GM13977 (cell line): ENCODE measurements at regions not wholly inside any gene's neighbourhood (a gene's known extent, or its start where the extent isn't known, plus 50 kb on each side); places are given as distances from the start of the nearest gene placed in this dataset.

Experiments used
- DNase-seq: peaks from one replicate; pipeline ENCODE4 v3.0.0; 2012; ENCODE audit warnings: low spot score
- in situ Hi-C: fragments of 300-500 bp; cut with MboI; formaldehyde crosslinking; loops from one replicate; pipeline ENCODE4 v1.12.0; 2022; ENCODE audit warnings: low sequenced_read_pairs, low pct_unique_long_range_greater_than_20kb, mixed read lengths, inconsistent platforms; ENCODE audit not compliant: unreplicated experiment
- TF ChIP-seq, protein P1 (sequence below): IDR thresholded peaks from 2 replicates; pipeline ENCODE4 v1.5.1; 2012; ENCODE audit warnings: mild to moderate bottlenecking, control low read depth; ENCODE audit not compliant: insufficient read depth; ENCODE audit errors: extremely low read depth, missing control alignments

DNA sequence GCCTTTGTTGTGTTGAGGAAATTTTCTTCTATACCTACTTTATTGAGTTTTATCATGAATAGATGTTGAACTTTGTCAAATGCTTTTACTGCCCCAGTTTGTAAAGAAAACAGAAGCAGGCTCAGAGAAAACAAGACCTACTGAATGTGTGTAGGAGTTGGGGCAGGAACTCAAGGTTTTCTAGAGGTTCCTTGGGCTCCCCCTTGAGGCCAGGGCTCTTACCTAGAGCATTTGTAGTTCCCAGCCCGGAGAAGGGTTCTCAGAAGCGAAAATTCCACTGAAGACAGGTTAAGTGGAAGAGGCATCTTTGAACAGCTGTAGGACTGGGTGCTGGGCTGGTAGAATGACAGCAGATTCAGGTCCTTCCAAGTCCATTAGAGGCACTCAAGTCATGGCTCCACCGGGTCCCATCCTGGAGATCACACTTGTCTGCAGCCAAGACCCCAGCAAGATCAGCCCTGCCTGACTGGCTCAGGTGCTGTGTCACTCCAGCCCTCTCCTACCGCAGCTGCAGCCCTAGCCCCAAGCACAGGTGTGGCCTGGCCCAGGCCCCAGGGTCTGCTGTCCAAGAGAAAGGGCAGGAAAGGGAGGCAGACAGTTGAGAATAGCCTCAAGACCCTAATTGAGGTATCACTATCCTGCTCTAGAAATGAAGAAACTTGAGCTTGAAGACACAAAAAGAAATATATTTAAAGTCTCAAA lies 425.5 kb downstream of the PCDH20 start:
- no peak for DNase-seq
- in situ Hi-C loops: no loop called here

GRCh38 chr13:60986301-60986700 lies 429.3 kb downstream of the PCDH20 start:
- TF ChIP-seq, protein P1, sequence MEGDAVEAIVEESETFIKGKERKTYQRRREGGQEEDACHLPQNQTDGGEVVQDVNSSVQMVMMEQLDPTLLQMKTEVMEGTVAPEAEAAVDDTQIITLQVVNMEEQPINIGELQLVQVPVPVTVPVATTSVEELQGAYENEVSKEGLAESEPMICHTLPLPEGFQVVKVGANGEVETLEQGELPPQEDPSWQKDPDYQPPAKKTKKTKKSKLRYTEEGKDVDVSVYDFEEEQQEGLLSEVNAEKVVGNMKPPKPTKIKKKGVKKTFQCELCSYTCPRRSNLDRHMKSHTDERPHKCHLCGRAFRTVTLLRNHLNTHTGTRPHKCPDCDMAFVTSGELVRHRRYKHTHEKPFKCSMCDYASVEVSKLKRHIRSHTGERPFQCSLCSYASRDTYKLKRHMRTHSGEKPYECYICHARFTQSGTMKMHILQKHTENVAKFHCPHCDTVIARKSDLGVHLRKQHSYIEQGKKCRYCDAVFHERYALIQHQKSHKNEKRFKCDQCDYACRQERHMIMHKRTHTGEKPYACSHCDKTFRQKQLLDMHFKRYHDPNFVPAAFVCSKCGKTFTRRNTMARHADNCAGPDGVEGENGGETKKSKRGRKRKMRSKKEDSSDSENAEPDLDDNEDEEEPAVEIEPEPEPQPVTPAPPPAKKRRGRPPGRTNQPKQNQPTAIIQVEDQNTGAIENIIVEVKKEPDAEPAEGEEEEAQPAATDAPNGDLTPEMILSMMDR: no peak
- in situ Hi-C loops: no loop called here
- no peak for DNase-seq

More for the DNA sequence above, 425.5 kb downstream of the PCDH20 start:
- TF ChIP-seq, protein P1: no peak

GRCh38 chr13:60981407-60981806 lies 434.2 kb downstream of the PCDH20 start:
- in situ Hi-C loops: no loop called here
- DNase-seq: no peak
- TF ChIP-seq, protein P1: no peak

DNA sequence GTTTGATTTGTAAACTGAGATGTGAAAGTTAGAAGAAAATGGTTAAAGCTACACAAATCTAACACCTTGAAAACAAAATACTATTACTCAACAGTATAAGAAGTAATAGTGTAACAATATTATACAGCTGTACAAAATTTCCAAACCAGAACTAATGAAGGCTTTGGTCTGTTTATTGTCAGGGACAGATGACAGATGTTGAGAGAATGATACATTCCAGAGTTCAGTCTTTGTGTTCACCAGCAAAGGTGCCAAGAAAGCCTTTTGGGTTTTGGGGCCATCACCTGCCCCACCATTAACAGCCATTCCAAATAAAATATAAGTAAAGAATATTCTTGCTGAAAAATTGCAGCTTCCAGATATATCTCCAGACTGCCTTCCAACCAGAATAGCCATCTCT lies 439.3 kb downstream of the PCDH20 start:
- TF ChIP-seq, protein P1: no peak
- DNase-seq: no peak
- in situ Hi-C loops: no loop called here

- in situ Hi-C loops: no loop called here
- no peak for DNase-seq
- TF ChIP-seq, protein P1: no peak
These were observed 441.4 kb downstream of the PCDH20 start for GRCh38 chr13:60974296-60974695.

- TF ChIP-seq, protein P1: no peak
- in situ Hi-C loops: no loop called here
- DNase-seq: no peak
These were observed 442.1 kb downstream of the PCDH20 start for GRCh38 chr13:60973529-60973928.
